Transverse colon (tissue), 4 donors: ENCODE measurements at regions not wholly inside any gene's neighbourhood (a gene's known extent, or its start where the extent isn't known, plus 50 kb on each side); places are given as distances from the start of the nearest gene placed in this dataset.
A peak's percentile ranks its signal among the peaks of the same experiment; 100 is the strongest.
"Not testable (repeated sequence)": the region's sequence is repeated elsewhere in the genome, so short reads cannot be mapped to it uniquely, and the experiment has no call there.

Source experiments
- POLR2A ChIP-seq: fragments of 450-650 bp; IDR thresholded peaks from one replicate; pipeline ENCODE4 v1.6.1; 2016; ENCODE audit warnings: antibody characterized with exemption, mild to moderate bottlenecking, moderate library complexity
- POLR2AphosphoS5 ChIP-seq, 3 donors: sonication (generic); formaldehyde crosslinking; IDR thresholded peaks; one replicate each; pipeline ENCODE4 v1.6.1; 2016; ENCODE audit warnings: antibody characterized with exemption in 3 of 3
- TF ChIP-seq, protein P1 (sequence below), 5 experiments: fragments of 200-600 bp in 3 of 5; fragments of 450-650 bp in 2 of 5; sonication (generic) in 3 of 5; IDR thresholded peaks; 1 replicate in 2 of 5; 2 replicates in 3 of 5; pipeline ENCODE4 v1.5.1; 2016 to 2017; ENCODE audit warnings: antibody characterized with exemption in 5 of 5, inconsistent platforms in 3 of 5, mild to moderate bottlenecking in 2 of 5, moderate library complexity in 1 of 5

DNA sequence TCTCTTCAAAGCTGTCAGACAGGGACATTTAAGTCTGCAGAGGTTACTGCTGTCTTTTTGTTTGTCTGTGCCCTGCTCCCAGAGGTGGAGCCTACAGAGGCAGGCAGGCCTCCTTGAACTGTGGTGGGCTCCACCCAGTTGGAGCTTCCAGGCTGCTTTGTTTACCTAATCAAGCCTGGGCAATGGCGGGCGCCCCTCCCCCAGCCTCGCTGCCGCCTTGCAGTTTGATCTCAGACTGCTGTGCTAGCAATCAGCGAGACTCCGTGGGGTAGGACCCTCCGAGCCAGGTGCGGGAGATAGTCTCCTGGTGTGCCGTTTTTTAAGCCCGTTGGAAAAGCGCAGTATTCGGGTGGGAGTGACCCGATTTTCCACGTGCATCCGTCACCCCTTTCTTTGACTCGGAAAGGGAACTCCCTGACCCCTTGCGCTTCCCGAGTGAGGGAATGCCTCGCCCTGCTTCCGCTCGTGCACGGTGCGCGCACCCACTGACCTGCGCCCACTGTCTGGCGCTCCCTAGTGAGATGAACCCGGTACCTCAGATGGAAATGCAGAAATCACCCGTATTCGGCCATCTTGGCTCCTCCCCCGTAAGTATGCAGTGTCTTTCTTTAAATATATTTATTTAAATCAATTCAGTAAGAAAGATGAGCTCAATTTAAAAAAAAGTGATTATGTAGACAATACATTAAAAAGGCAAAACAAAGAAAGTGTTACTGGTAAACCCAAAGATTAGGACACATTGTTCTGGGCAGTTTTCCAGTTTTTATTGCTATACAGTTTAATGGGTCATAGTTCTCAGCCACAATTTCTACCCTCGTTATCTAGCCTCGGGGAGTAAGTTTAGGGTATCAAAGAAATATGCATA is 91.2 kb upstream of the GRM7 start:
- TF ChIP-seq, protein P1, sequence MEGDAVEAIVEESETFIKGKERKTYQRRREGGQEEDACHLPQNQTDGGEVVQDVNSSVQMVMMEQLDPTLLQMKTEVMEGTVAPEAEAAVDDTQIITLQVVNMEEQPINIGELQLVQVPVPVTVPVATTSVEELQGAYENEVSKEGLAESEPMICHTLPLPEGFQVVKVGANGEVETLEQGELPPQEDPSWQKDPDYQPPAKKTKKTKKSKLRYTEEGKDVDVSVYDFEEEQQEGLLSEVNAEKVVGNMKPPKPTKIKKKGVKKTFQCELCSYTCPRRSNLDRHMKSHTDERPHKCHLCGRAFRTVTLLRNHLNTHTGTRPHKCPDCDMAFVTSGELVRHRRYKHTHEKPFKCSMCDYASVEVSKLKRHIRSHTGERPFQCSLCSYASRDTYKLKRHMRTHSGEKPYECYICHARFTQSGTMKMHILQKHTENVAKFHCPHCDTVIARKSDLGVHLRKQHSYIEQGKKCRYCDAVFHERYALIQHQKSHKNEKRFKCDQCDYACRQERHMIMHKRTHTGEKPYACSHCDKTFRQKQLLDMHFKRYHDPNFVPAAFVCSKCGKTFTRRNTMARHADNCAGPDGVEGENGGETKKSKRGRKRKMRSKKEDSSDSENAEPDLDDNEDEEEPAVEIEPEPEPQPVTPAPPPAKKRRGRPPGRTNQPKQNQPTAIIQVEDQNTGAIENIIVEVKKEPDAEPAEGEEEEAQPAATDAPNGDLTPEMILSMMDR (IDR thresholded peaks at IDR 0.05): peak in 2 of 5 experiments; percentile 28 to 61
- TF ChIP-seq POLR2A; POLR2AphosphoS5 (IDR thresholded peaks at IDR 0.05): not testable (repeated sequence)
